ENCODE measurements at regions not wholly inside any gene's neighbourhood (a gene's known extent, or its start where the extent isn't known, plus 50 kb on each side); places are given as distances from the start of the nearest gene placed in this dataset.

DNA sequence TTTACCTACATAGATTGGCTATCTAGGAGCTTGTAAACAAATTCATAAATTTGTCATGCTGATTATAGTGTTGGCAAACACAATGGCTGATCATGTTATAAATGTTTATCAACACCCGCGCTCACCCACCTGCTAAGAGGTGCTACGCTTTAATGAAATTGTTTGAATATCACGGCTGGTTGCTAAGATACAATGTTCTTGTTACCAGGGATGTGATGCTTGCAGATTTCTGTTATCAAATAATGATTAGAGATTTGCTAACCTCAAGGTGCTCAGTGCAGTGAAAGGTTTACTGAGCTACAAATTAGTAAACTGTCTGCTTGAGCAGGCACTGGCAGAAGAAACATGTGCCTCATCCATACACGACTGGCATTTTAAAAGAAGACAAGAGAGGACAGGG, 160.0 kb upstream of the ZEB2 start:
- H3K9ac ChIP-seq (ENCODE audit: insufficient read depth, low read length), result no peak overlapping the region
- no peak overlapping the region for H3K4me3 ChIP-seq (replicated peaks in 1 of 4; ENCODE audit: control extremely low read depth in 1 of 4, insufficient read depth in 1 of 4, low read depth in 3 of 4, low read length in 4 of 4)
- no peaks in the 10 kb centered on the region for H3K79me2 ChIP-seq (ENCODE audit: control insufficient read depth, insufficient read depth, low read length)
- H3K4me2 ChIP-seq (ENCODE audit: extremely low read depth, insufficient read depth, low read length), result no peak overlapping the region
- no peaks in the 10 kb centered on the region for H3K9me3 ChIP-seq (ENCODE audit: control insufficient read depth, insufficient read depth, low read depth, low read length)
- no peak overlapping the region for H3K27ac ChIP-seq (ENCODE audit: insufficient read depth, low read length)
- no peak overlapping the region for H2AFZ ChIP-seq (ENCODE audit: low read length)
- H3K27me3 ChIP-seq (ENCODE audit: control insufficient read depth, insufficient read depth, low read length), result no peaks in the 10 kb centered on the region
- no peak for DNase-seq (ENCODE audit: low read depth in 2 of 2)
- no peaks in the 10 kb centered on the region for H3K36me3 ChIP-seq (ENCODE audit: control insufficient read depth, insufficient read depth, low read length)
- no peaks in the 10 kb centered on the region for H4K20me1 ChIP-seq (ENCODE audit: control insufficient read depth, extremely low read depth, insufficient read depth, low read length)
- TF ChIP-seq, protein P1, sequence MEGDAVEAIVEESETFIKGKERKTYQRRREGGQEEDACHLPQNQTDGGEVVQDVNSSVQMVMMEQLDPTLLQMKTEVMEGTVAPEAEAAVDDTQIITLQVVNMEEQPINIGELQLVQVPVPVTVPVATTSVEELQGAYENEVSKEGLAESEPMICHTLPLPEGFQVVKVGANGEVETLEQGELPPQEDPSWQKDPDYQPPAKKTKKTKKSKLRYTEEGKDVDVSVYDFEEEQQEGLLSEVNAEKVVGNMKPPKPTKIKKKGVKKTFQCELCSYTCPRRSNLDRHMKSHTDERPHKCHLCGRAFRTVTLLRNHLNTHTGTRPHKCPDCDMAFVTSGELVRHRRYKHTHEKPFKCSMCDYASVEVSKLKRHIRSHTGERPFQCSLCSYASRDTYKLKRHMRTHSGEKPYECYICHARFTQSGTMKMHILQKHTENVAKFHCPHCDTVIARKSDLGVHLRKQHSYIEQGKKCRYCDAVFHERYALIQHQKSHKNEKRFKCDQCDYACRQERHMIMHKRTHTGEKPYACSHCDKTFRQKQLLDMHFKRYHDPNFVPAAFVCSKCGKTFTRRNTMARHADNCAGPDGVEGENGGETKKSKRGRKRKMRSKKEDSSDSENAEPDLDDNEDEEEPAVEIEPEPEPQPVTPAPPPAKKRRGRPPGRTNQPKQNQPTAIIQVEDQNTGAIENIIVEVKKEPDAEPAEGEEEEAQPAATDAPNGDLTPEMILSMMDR (conservative IDR thresholded peaks at IDR 0.05 in 1 of 2, IDR thresholded peaks at IDR 0.05 in 1 of 2; ENCODE audit: low read depth in 1 of 2, low read length in 2 of 2), result no peak
- TF ChIP-seq EZH2 (IDR thresholded peaks at IDR 0.05; ENCODE audit: low read length, missing control alignments), result no peak
- H3K4me1 ChIP-seq (ENCODE audit: control insufficient read depth, extremely low read depth, insufficient read depth, low read length), result no peaks in the 10 kb centered on the region

- TF ChIP-seq, protein P1 (conservative IDR thresholded peaks at IDR 0.05 in 1 of 2, IDR thresholded peaks at IDR 0.05 in 1 of 2; ENCODE audit: low read depth in 1 of 2, low read length in 2 of 2), result no peak
- TF ChIP-seq EZH2 (IDR thresholded peaks at IDR 0.05; ENCODE audit: low read length, missing control alignments), result no peak
- no peaks in the 10 kb centered on the region for H3K79me2 ChIP-seq (ENCODE audit: control insufficient read depth, insufficient read depth, low read length)
- H3K27ac ChIP-seq (ENCODE audit: insufficient read depth, low read length), result no peak overlapping the region
- H3K27me3 ChIP-seq (ENCODE audit: control insufficient read depth, insufficient read depth, low read length), result no peaks in the 10 kb centered on the region
- DNase-seq (ENCODE audit: low read depth in 2 of 2), result no peak
- H2AFZ ChIP-seq (ENCODE audit: low read length), result no peak overlapping the region
- no peaks in the 10 kb centered on the region for H3K9me3 ChIP-seq (ENCODE audit: control insufficient read depth, insufficient read depth, low read depth, low read length)
- H3K4me2 ChIP-seq (ENCODE audit: extremely low read depth, insufficient read depth, low read length), result no peak overlapping the region
- H3K36me3 ChIP-seq (ENCODE audit: control insufficient read depth, insufficient read depth, low read length), result no peaks in the 10 kb centered on the region
- no peaks in the 10 kb centered on the region for H4K20me1 ChIP-seq (ENCODE audit: control insufficient read depth, extremely low read depth, insufficient read depth, low read length)
- no peak overlapping the region for H3K9ac ChIP-seq (ENCODE audit: insufficient read depth, low read length)
- H3K4me1 ChIP-seq (ENCODE audit: control insufficient read depth, extremely low read depth, insufficient read depth, low read length), result no peaks in the 10 kb centered on the region
- H3K4me3 ChIP-seq (replicated peaks in 1 of 4; ENCODE audit: control extremely low read depth in 1 of 4, insufficient read depth in 1 of 4, low read depth in 3 of 4, low read length in 4 of 4), result no peak overlapping the region
These were observed 158.8 kb upstream of the ZEB2 start for GRCh38 chr2:144678736-144679135.

GRCh38 chr2:144675731-144676130, 155.8 kb upstream of the ZEB2 start:
- H3K79me2 ChIP-seq (ENCODE audit: control insufficient read depth, insufficient read depth, low read length), result no peaks in the 10 kb centered on the region
- H3K27me3 ChIP-seq (ENCODE audit: control insufficient read depth, insufficient read depth, low read length), result no peaks in the 10 kb centered on the region
- no peak overlapping the region for H3K4me2 ChIP-seq (ENCODE audit: extremely low read depth, insufficient read depth, low read length)
- no peak overlapping the region for H3K4me3 ChIP-seq (replicated peaks in 1 of 4; ENCODE audit: control extremely low read depth in 1 of 4, insufficient read depth in 1 of 4, low read depth in 3 of 4, low read length in 4 of 4)
- no peaks in the 10 kb centered on the region for H4K20me1 ChIP-seq (ENCODE audit: control insufficient read depth, extremely low read depth, insufficient read depth, low read length)
- no peak for TF ChIP-seq EZH2 (IDR thresholded peaks at IDR 0.05; ENCODE audit: low read length, missing control alignments)
- TF ChIP-seq, protein P1 (conservative IDR thresholded peaks at IDR 0.05 in 1 of 2, IDR thresholded peaks at IDR 0.05 in 1 of 2; ENCODE audit: low read depth in 1 of 2, low read length in 2 of 2), result no peak
- no peaks in the 10 kb centered on the region for H3K4me1 ChIP-seq (ENCODE audit: control insufficient read depth, extremely low read depth, insufficient read depth, low read length)
- H3K9ac ChIP-seq (ENCODE audit: insufficient read depth, low read length), result no peak overlapping the region
- H3K27ac ChIP-seq (ENCODE audit: insufficient read depth, low read length), result no peak overlapping the region
- DNase-seq (ENCODE audit: low read depth in 2 of 2), result no peak
- no peaks in the 10 kb centered on the region for H3K36me3 ChIP-seq (ENCODE audit: control insufficient read depth, insufficient read depth, low read length)
- H3K9me3 ChIP-seq (ENCODE audit: control insufficient read depth, insufficient read depth, low read depth, low read length), result no peaks in the 10 kb centered on the region
- no peak overlapping the region for H2AFZ ChIP-seq (ENCODE audit: low read length)

All from fibroblast of lung (primary cell).